ENCODE measurements at regions not wholly inside any gene's neighbourhood (a gene's known extent, or its start where the extent isn't known, plus 50 kb on each side); places are given as distances from the start of the nearest gene placed in this dataset.

DNA sequence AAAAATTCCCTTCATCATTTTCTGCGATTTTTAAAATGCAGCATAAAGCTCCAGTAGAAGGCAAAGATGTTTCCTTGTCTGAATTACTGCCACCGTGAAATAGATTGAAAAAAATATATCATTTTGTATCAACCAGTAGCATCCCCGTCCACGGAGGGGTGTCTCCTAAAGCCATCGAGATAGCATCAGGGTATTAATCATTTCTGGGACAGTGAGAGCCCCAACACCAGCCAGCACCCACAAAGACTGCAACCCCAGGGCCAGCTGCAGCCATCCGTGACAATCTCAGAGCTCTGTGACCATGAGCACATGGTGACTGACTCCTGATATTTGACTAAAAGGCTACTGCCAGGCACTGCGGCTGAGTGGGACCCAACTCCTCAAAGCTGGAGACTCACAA is 64.1 kb upstream of the SIX3 start:
- DNase-seq: no peak
- BruUV-seq (replicated peaks): no TSS peak
- CTCF ChIA-PET: no interaction called here
- peaks cover 42% of the 10 kb centered on the region for H3K27me3 Mint-ChIP-seq (ENCODE audit: unreplicated experiment)
- TF ChIP-seq, protein P1, sequence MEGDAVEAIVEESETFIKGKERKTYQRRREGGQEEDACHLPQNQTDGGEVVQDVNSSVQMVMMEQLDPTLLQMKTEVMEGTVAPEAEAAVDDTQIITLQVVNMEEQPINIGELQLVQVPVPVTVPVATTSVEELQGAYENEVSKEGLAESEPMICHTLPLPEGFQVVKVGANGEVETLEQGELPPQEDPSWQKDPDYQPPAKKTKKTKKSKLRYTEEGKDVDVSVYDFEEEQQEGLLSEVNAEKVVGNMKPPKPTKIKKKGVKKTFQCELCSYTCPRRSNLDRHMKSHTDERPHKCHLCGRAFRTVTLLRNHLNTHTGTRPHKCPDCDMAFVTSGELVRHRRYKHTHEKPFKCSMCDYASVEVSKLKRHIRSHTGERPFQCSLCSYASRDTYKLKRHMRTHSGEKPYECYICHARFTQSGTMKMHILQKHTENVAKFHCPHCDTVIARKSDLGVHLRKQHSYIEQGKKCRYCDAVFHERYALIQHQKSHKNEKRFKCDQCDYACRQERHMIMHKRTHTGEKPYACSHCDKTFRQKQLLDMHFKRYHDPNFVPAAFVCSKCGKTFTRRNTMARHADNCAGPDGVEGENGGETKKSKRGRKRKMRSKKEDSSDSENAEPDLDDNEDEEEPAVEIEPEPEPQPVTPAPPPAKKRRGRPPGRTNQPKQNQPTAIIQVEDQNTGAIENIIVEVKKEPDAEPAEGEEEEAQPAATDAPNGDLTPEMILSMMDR (IDR thresholded peaks at IDR 0.05; ENCODE audit: unreplicated experiment): no peak
- no peak overlapping the region for H3K27ac Mint-ChIP-seq (ENCODE audit: unreplicated experiment)
- intact Hi-C loops (cut with micrococcal nuclease; ENCODE audit: unreplicated experiment): no loop called here
- no peaks in the 10 kb centered on the region for H3K4me1 Mint-ChIP-seq (ENCODE audit: low read depth, unreplicated experiment)
- H3K9me3 Mint-ChIP-seq (ENCODE audit: low read depth, unreplicated experiment): peaks cover 4% of the 10 kb centered on the region
- no peak overlapping the region for H3K4me3 Mint-ChIP-seq (ENCODE audit: low read depth, unreplicated experiment)
- H3K36me3 Mint-ChIP-seq (ENCODE audit: insufficient read depth, unreplicated experiment): no peaks in the 10 kb centered on the region

DNA sequence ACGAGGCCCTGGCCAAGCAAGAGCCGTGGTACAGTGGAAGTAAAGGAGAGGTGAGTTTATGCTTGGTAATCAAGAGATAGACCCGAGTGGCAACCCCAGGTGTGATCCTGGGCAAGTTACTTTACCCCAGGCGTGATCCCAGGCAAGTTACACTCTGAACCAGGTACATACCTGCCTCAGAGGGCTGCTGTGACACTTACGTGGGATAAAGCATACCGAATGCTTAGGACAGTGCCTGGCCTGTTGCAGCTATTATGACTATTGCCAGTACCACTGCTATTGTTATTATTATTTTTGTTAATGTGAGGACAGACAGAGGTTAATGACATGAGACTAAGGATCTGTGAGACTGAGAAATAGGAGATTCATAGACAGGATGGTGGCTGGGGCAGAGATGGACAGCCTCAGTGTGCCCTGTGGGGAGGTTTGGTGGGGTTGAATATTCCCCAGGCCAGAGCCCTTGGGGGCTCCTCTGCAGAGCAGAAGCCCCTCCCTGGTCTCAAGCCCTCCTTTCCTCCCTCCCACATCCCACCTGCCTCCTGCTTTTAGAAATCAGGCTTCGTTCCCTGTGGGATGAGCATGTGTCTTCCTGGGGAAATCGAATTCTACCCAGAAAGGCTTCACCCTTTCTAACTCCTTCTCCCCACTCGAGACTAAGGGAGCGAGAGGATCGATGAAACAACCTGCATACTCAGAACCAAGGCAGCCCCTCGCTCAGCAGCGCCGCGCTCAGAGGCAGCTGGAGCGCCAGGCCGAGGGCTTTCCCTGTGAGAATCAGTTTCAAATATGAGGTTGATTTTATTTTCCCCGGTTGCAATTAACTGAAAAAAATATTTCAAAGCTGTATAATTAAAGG is 62.0 kb upstream of the SIX3 start:
- Mint-ChIP-seq H3K36me3 (ENCODE audit: insufficient read depth, unreplicated experiment) (no peaks in the 10 kb centered on the region), H3K4me3 (ENCODE audit: low read depth, unreplicated experiment) (no peak overlapping the region), H3K4me1 (ENCODE audit: low read depth, unreplicated experiment) (no peaks in the 10 kb centered on the region), H3K27me3 (ENCODE audit: unreplicated experiment) (peaks cover 21% of the 10 kb centered on the region), H3K9me3 (ENCODE audit: low read depth, unreplicated experiment) (peaks cover 4% of the 10 kb centered on the region), H3K27ac (ENCODE audit: unreplicated experiment) (no peak overlapping the region)
- TF ChIP-seq, protein P1 (IDR thresholded peaks at IDR 0.05; ENCODE audit: unreplicated experiment): no peak
- no TSS peak for BruUV-seq (replicated peaks)
- intact Hi-C loops (cut with micrococcal nuclease; ENCODE audit: unreplicated experiment): no loop called here
- no peak for DNase-seq
- CTCF ChIA-PET: no interaction called here

DNA sequence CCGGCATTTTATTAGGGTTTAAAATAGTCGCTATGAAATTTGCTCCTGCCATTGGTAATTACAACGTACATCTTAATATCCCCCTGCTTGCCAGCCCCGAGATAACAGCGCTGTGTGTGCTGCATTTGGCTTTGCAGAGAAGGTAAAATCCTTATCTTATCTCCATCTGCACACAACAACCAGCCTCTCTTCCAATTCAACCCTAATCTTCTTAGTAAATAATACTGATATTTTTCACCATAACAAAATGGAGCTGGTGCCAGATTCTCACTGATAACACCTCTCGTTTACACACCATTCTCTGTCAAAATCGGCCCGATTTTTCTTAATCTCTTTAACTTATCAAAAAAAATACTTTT is 61.4 kb upstream of the SIX3 start:
- Mint-ChIP-seq H3K4me1 (ENCODE audit: low read depth, unreplicated experiment) (no peaks in the 10 kb centered on the region), H3K9me3 (ENCODE audit: low read depth, unreplicated experiment) (peaks cover 3% of the 10 kb centered on the region), H3K27me3 (ENCODE audit: unreplicated experiment) (peaks cover 15% of the 10 kb centered on the region), H3K4me3 (ENCODE audit: low read depth, unreplicated experiment) (no peak overlapping the region), H3K27ac (ENCODE audit: unreplicated experiment) (no peak overlapping the region), H3K36me3 (ENCODE audit: insufficient read depth, unreplicated experiment) (no peaks in the 10 kb centered on the region)
- intact Hi-C loops (cut with micrococcal nuclease; ENCODE audit: unreplicated experiment): no loop called here
- TF ChIP-seq, protein P1 (IDR thresholded peaks at IDR 0.05; ENCODE audit: unreplicated experiment): no peak
- no TSS peak for BruUV-seq (replicated peaks)
- DNase-seq: no peak
- CTCF ChIA-PET: no interaction called here

DNA sequence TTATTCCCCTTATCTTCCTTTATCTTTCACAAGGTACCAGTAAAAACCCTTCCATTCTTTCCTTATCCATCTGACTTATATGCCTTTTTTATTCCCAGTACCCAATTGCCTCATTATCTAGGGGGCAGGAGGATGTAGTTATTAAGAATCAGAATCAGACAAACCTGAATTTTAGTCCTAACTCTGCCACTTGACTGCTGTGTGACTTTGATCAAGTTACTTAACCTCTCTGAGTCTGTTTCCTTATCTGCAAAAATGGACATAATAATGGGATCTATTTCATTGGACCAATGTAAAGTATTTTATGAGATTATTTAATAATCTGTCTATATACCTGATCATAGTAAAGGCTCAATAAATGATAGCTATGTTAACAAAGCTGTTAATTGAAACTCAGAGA is 59.6 kb upstream of the SIX3 start:
- H3K27ac Mint-ChIP-seq (ENCODE audit: unreplicated experiment): no peak overlapping the region
- no peak overlapping the region for H3K4me3 Mint-ChIP-seq (ENCODE audit: low read depth, unreplicated experiment)
- H3K27me3 Mint-ChIP-seq (ENCODE audit: unreplicated experiment): peaks cover under 1% of the 10 kb centered on the region
- intact Hi-C loops (cut with micrococcal nuclease; ENCODE audit: unreplicated experiment): no loop called here
- no peak for DNase-seq
- CTCF ChIA-PET: no interaction called here
- TF ChIP-seq, protein P1 (IDR thresholded peaks at IDR 0.05; ENCODE audit: unreplicated experiment): no peak
- H3K4me1 Mint-ChIP-seq (ENCODE audit: low read depth, unreplicated experiment): no peaks in the 10 kb centered on the region
- H3K36me3 Mint-ChIP-seq (ENCODE audit: insufficient read depth, unreplicated experiment): no peaks in the 10 kb centered on the region
- BruUV-seq (replicated peaks): no TSS peak
- H3K9me3 Mint-ChIP-seq (ENCODE audit: low read depth, unreplicated experiment): no peaks in the 10 kb centered on the region

Measured in Calu3 (cell line).